Fibroblast of peridontal ligament (primary cell): ENCODE measurements at regions not wholly inside any gene's neighbourhood (a gene's known extent, or its start where the extent isn't known, plus 50 kb on each side); places are given as distances from the start of the nearest gene placed in this dataset.

Experiments
- DNase-seq: peaks from one replicate; pipeline ENCODE4 v3.0.0-alpha.2; 2010; ENCODE audit errors: extremely low read depth

GRCh38 chr5:156258934-156259333 lies 68.0 kb upstream of the SGCD start:
- no peak for DNase-seq

- DNase-seq = no peak
Observed at GRCh38 chr5:156259618-156260017, 67.3 kb upstream of the SGCD start.

- no peak for DNase-seq
Observed at GRCh38 chr5:156261275-156261939, 65.6 kb upstream of the SGCD start.

- DNase-seq = no peak
Observed at GRCh38 chr5:156271569-156271968, 55.4 kb upstream of the SGCD start.

- DNase-seq = no peak
Observed at GRCh38 chr5:156272139-156272538, 54.8 kb upstream of the SGCD start.

GRCh38 chr5:156273325-156273724 lies 53.6 kb upstream of the SGCD start:
- DNase-seq = peak; percentile 1

GRCh38 chr5:156274453-156274852 lies 52.5 kb upstream of the SGCD start:
- no peak for DNase-seq
